HepG2 (cell line): ENCODE measurements at regions not wholly inside any gene's neighbourhood (a gene's known extent, or its start where the extent isn't known, plus 50 kb on each side); places are given as distances from the start of the nearest gene placed in this dataset.

Experiments
- ATAC-seq: fragments of 200-7000 bp; cut with Tn5 transposase; 3 replicates; pipeline ENCODE4 v1.9.1; 2020; ENCODE audit warnings: mild to moderate bottlenecking, moderate library complexity
- BruUV-seq: library from RNA; stranded (reverse); fragments of 400-500 nt; replicated peaks from 2 replicates; lab custom pipeline; 2021; lab: Mats Ljungman, UMichigan
- CTCF ChIA-PET: fragments of 300-600 bp; formaldehyde crosslinking; extraction: SDS; loops from one replicate; lab custom pipeline; 2021; ENCODE audit warnings: low total read pairs, inconsistent platforms, low intra/inter-chr PET ratio; lab: Yijun Ruan, JAX
- POLR2A ChIA-PET: fragments of 350-600 bp; sonication (Branson Sonifier 250); formaldehyde crosslinking; loops from one replicate; lab custom pipeline; 2020; ENCODE audit warnings: antibody characterized with exemption, inconsistent platforms; lab: Yijun Ruan, JAX
- DNase-seq: peaks from one replicate; pipeline ENCODE4 v3.0.0-alpha.2; 2015; ENCODE audit warnings: low spot score
- FAIRE-seq: peaks from 3 replicates; lab custom pipeline; 2011; peaks lifted over from hg19 to GRCh38; lab: Jason Lieb, UNC
- H2AFZ ChIP-seq: one replicate; pipeline ENCODE4 v1.6.1; 2011; ENCODE audit warnings: low read length, inconsistent platforms
- H3K27ac ChIP-seq: fragments of 300-600 bp; 3 replicates; pipeline ENCODE4 v1.8.0; 2011; ENCODE audit warnings: mixed run types, mild to moderate bottlenecking, mixed read lengths, low read length, inconsistent platforms; ENCODE audit not compliant: insufficient read depth; ENCODE audit errors: extremely low read length
- H3K27me3 ChIP-seq, 2 experiments: fragments of 200-600 bp in 1 of 2; 2 replicates in 1 of 2; 3 replicates in 1 of 2; pipeline versions ENCODE4 v1.6.0 to v1.8.0; 2011; ENCODE audit warnings: low read length in 2 of 2, mild to moderate bottlenecking in 2 of 2, moderate library complexity in 2 of 2, inconsistent platforms in 1 of 2; ENCODE audit not compliant: insufficient read depth in 2 of 2, control insufficient read depth in 1 of 2
- H3K36me3 ChIP-seq, 2 experiments: fragments of 200-600 bp in 1 of 2; replicated peaks in 1 of 2; 2 replicates in 1 of 2; 3 replicates in 1 of 2; pipeline versions ENCODE4 v1.5.1 to v1.8.0; 2011; ENCODE audit warnings: low read length in 2 of 2, inconsistent platforms in 1 of 2; ENCODE audit not compliant: insufficient read depth in 2 of 2, control insufficient read depth in 1 of 2
- H3K4me1 ChIP-seq: 2 replicates; pipeline ENCODE4 v1.5.1; 2012; ENCODE audit warnings: low read length, inconsistent platforms; ENCODE audit not compliant: insufficient read depth
- H3K4me2 ChIP-seq: 2 replicates; pipeline ENCODE4 v1.6.0; 2011; ENCODE audit warnings: low read depth, low read length, inconsistent platforms
- H3K4me3 ChIP-seq, 3 experiments: fragments of 200-600 bp in 1 of 3; sonication (generic), shearing (Covaris generic) in 1 of 3; replicated peaks in 1 of 3; 2 replicates each; pipeline ENCODE4 v1.5.1; 2011 to 2016; ENCODE audit warnings: low read length in 3 of 3, inconsistent platforms in 2 of 3, low read depth in 2 of 3, mild to moderate bottlenecking in 2 of 3, control low read depth in 1 of 3, mixed read lengths in 1 of 3; ENCODE audit not compliant: insufficient read depth in 1 of 3
- H3K79me2 ChIP-seq: one replicate; pipeline ENCODE4 v1.6.1; 2011; ENCODE audit warnings: low read length, inconsistent platforms; ENCODE audit not compliant: insufficient read depth
- H3K9ac ChIP-seq: 2 replicates; pipeline ENCODE4 v1.6.0; 2011; ENCODE audit warnings: mild to moderate bottlenecking, low read depth, low read length, inconsistent platforms; ENCODE audit not compliant: insufficient read depth
- H3K9me3 ChIP-seq: 2 replicates; pipeline ENCODE4 v1.5.1; 2012; ENCODE audit warnings: mild to moderate bottlenecking, low read length
- H4K20me1 ChIP-seq: 2 replicates; pipeline ENCODE4 v1.6.0; 2011; ENCODE audit warnings: inconsistent platforms, mild to moderate bottlenecking, low read length, moderate library complexity; ENCODE audit not compliant: insufficient read depth
- BORCS8-MEF2B ChIP-seq: sonication (generic); formaldehyde crosslinking; IDR thresholded peaks from 2 replicates; pipeline ENCODE4 v1.8.0; 2022; ENCODE audit warnings: mild to moderate bottlenecking, missing genetic modification reagents
- FOXK1 ChIP-seq: sonication (generic); formaldehyde crosslinking; IDR thresholded peaks from 2 replicates; pipeline ENCODE4 v1.4.0; 2020; ENCODE audit warnings: low read depth, missing genetic modification reagents, borderline replicate concordance
- HOXA7 ChIP-seq: sonication (generic); formaldehyde crosslinking; IDR thresholded peaks from 2 replicates; pipeline ENCODE4 v1.8.1; 2022; ENCODE audit warnings: mild to moderate bottlenecking, missing genetic modification reagents, moderate library complexity
- IRF9 ChIP-seq: sonication (generic); formaldehyde crosslinking; IDR thresholded peaks from 2 replicates; pipeline ENCODE4 v1.8.0; 2022; ENCODE audit warnings: missing genetic modification reagents, mild to moderate bottlenecking, borderline replicate concordance
- JDP2 ChIP-seq: sonication (generic); formaldehyde crosslinking; IDR thresholded peaks from 2 replicates; pipeline ENCODE4 v1.8.1; 2022; ENCODE audit warnings: missing genetic modification reagents, borderline replicate concordance
- MTF1 ChIP-seq: sonication (generic); formaldehyde crosslinking; IDR thresholded peaks from 2 replicates; pipeline ENCODE4 v1.5.0; 2020; ENCODE audit warnings: missing genetic modification reagents
- NFE2L2 ChIP-seq: fragments of 150-350 bp; IDR thresholded peaks from 2 replicates; pipeline ENCODE4 v1.6.1; 2014; ENCODE audit warnings: low read length
- SMARCE1 ChIP-seq: fragments of 450-650 bp; IDR thresholded peaks from 2 replicates; pipeline ENCODE4 v1.6.1; 2017; ENCODE audit warnings: borderline replicate concordance
- TBP ChIP-seq: sonication (generic); formaldehyde crosslinking; IDR thresholded peaks from 2 replicates; pipeline ENCODE4 v1.5.0; 2020; ENCODE audit warnings: missing genetic modification reagents
- TFAP4 ChIP-seq: sonication (generic); IDR thresholded peaks from 2 replicates; pipeline ENCODE4 v1.6.1; 2016; ENCODE audit warnings: low read depth, borderline replicate concordance
- WIZ ChIP-seq: sonication (generic); formaldehyde crosslinking; IDR thresholded peaks from 2 replicates; pipeline ENCODE4 v1.5.1; 2020; ENCODE audit warnings: mild to moderate bottlenecking, missing genetic modification reagents
- ZMYM2 ChIP-seq: sonication (generic); formaldehyde crosslinking; IDR thresholded peaks from 2 replicates; pipeline ENCODE4 v1.8.0; 2022; ENCODE audit warnings: mild to moderate bottlenecking, missing genetic modification reagents
- ZNF142 ChIP-seq: sonication (generic); formaldehyde crosslinking; IDR thresholded peaks from 2 replicates; pipeline ENCODE4 v1.4.0; 2020; ENCODE audit warnings: missing genetic modification reagents
- ZNF264 ChIP-seq: sonication (generic); formaldehyde crosslinking; IDR thresholded peaks from 2 replicates; pipeline ENCODE4 v1.4.0; 2020; ENCODE audit warnings: missing genetic modification reagents
- ZNF292 ChIP-seq: sonication (generic); formaldehyde crosslinking; IDR thresholded peaks from 2 replicates; pipeline ENCODE4 v1.8.1; 2022; ENCODE audit warnings: mild to moderate bottlenecking, low read depth, missing genetic modification reagents, borderline replicate concordance
- ZNF343 ChIP-seq: sonication (generic); formaldehyde crosslinking; IDR thresholded peaks from 2 replicates; pipeline ENCODE4 v1.4.0; 2020; ENCODE audit warnings: mild to moderate bottlenecking, missing genetic modification reagents
- ZNF580 ChIP-seq: IDR thresholded peaks from 2 replicates; pipeline ENCODE4 v1.6.1; 2016; ENCODE audit warnings: low read depth, borderline replicate concordance
- ZNF619 ChIP-seq: sonication (generic); formaldehyde crosslinking; IDR thresholded peaks from 2 replicates; pipeline ENCODE4 v1.4.0; 2020; ENCODE audit warnings: mild to moderate bottlenecking, missing genetic modification reagents
- WGBS: methylation state at CpG from one replicate; pipeline ENCODE4 v1.1.6; 2017; ENCODE audit warnings: low lambda C conversion rate; 5-methylcytosine and 5-hydroxymethylcytosine counted together
- in situ Hi-C: cut with HindIII; loops from 2 replicates; pipeline ENCODE4 v1.10.0; 2017; ENCODE audit warnings: low pct_unique_long_range_greater_than_20kb; ENCODE audit not compliant: extremely low pct_ligation_motif_present
- intact Hi-C: fragments of 100-400 bp; cut with micrococcal nuclease; formaldehyde crosslinking; loops from one replicate; pipeline ENCODE4 v1.10.0; 2022; ENCODE audit not compliant: unreplicated experiment

- no TSS peak for BruUV-seq
- FAIRE-seq (no peak), DNase-seq (no peak)
- Histone ChIP-seq H3K27ac (no peak overlapping the region), H3K79me2 (no peaks in the 10 kb centered on the region), H3K9me3 (no peaks in the 10 kb centered on the region), H2AFZ (no peak overlapping the region), H3K4me3 (no peak overlapping the region)
- 16% methylated on average over 2 of the region's 2 CpGs for WGBS
- intact Hi-C loops, result no loop called here
- TF ChIP-seq IRF9 (CRISPR knock-in tag), result no peak
- TF ChIP-seq BORCS8-MEF2B, result no peak
- TF ChIP-seq ZNF292, result no peak
- no peak for TF ChIP-seq NFE2L2
- no peak for TF ChIP-seq ZNF142 (CRISPR knock-in tag)
- no peak for TF ChIP-seq MTF1 (CRISPR knock-in tag)
- TF ChIP-seq JDP2, result no peak
- TF ChIP-seq TFAP4, result no peak
- no peak for TF ChIP-seq SMARCE1
- no peak for TF ChIP-seq TBP (CRISPR knock-in tag)
- TF ChIP-seq ZNF619 (CRISPR knock-in tag), result no peak
- TF ChIP-seq ZNF343 (CRISPR knock-in tag), result no peak
- TF ChIP-seq WIZ (CRISPR knock-in tag), result no peak
- TF ChIP-seq FOXK1 (CRISPR knock-in tag), result no peak
- TF ChIP-seq ZNF264 (CRISPR knock-in tag), result no peak
- no peak for TF ChIP-seq HOXA7 (CRISPR knock-in tag)
- TF ChIP-seq ZMYM2 (CRISPR knock-in tag), result no peak
- TF ChIP-seq ZNF580 (CRISPR knock-in tag), result no peak
- TF ChIP-seq, all 625 proteins: peak for 0
- in situ Hi-C loops, result no loop called here
- Histone ChIP-seq H3K4me1 (no peaks in the 10 kb centered on the region), H3K27me3 (no peaks in the 10 kb centered on the region), H3K36me3 (no peaks in the 10 kb centered on the region), H4K20me1 (no peaks in the 10 kb centered on the region), H3K4me2 (no peak overlapping the region), H3K9ac (no peak overlapping the region)
- ATAC-seq, result no peak
- POLR2A ChIA-PET, result no interaction called here
- CTCF ChIA-PET, result no interaction called here
These were observed 160.9 kb downstream of the LURAP1L start for GRCh38 chr9:12935714-12936113.
